SK-N-SH treated with all-trans-retinoic acid at 6 μM for 48 hours (cell line): ENCODE measurements at regions not wholly inside any gene's neighbourhood (a gene's known extent, or its start where the extent isn't known, plus 50 kb on each side); places are given as distances from the start of the nearest gene placed in this dataset.

Experiments
- ESRRG ChIP-seq: fragments of 250-450 bp; sonication (Bioruptor Pico); IDR thresholded peaks from 2 replicates; pipeline ENCODE4 v1.6.1; 2021; ENCODE audit warnings: mild to moderate bottlenecking
- ISL1 ChIP-seq: fragments of 250-450 bp; sonication (Bioruptor Pico); IDR thresholded peaks from 2 replicates; pipeline ENCODE4 v2.1.2; 2022; ENCODE audit warnings: mild to moderate bottlenecking, moderate library complexity
- RARB ChIP-seq: fragments of 250-450 bp; sonication (Bioruptor Pico); IDR thresholded peaks from 2 replicates; pipeline ENCODE4 v1.8.0; 2021; ENCODE audit warnings: mild to moderate bottlenecking, moderate library complexity
- TOX ChIP-seq: fragments of 250-450 bp; sonication (Bioruptor Pico); IDR thresholded peaks from 2 replicates; pipeline ENCODE4 v1.8.0; 2021; ENCODE audit warnings: mild to moderate bottlenecking, moderate library complexity, borderline replicate concordance
- ZFP3 ChIP-seq: fragments of 250-450 bp; sonication (Bioruptor Pico); IDR thresholded peaks from 2 replicates; pipeline ENCODE4 v1.5.0; 2020; ENCODE audit warnings: mild to moderate bottlenecking, moderate library complexity

DNA sequence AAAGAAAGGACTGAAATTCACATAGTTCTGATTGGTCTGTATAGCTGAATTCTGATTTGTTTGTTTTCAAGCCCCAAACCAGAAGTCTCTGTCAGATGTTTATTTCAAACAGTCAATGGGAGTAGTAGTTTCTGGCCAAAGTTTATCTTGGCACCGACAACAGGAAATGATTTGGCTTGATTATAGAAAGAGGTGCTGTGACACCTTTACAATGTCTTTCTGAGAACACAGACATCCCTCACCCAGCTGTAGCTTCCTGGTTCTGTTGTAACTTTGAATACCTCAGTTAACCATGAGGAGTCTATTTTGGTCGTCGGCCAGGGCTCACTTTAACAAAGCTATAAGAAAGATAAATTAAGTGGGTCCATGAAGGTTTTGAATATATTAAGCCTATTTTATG, 545.0 kb upstream of the ZNF804A start:
- TF ChIP-seq RARB (CRISPR knock-in tag) (no peak), ISL1 (no peak), ESRRG (CRISPR knock-in tag) (no peak), ZFP3 (no peak), TOX (CRISPR knock-in tag) (no peak)
